Activated gamma-delta T cell treated with anti-CD3 and anti-CD28 coated beads, Interleukin-2, amount 50 U/mL, for 16 hours (primary cell): ENCODE measurements at regions not wholly inside any gene's neighbourhood (a gene's known extent, or its start where the extent isn't known, plus 50 kb on each side); places are given as distances from the start of the nearest gene placed in this dataset.
"Not testable (repeated sequence)": the region's sequence is repeated elsewhere in the genome, so short reads cannot be mapped to it uniquely, and the experiment has no call there.

Experiments used
- DNase-seq: peaks from one replicate; pipeline ENCODE4 v3.0.0-alpha.2; 2020; ENCODE audit warnings: low read depth

DNA sequence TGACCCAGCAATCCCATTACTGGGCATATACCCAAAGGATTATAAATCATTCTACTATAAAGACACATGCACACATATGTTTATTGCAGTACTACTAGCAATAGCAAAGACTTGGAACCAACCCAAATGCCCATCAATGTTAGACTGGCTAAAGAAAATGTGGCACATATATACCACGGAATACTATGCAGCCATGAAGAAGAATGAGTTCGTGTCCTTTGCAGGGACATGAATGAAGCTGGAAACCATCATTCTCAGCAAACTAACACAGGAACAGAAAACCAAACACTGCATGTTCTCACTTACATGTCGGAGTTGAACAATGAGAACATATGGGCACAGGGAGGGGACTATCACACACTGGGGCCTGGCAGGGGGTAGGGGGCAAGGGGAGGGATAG lies 183.0 kb downstream of the HACE1 start:
- DNase-seq, result not testable (repeated sequence)

- DNase-seq, result not testable (repeated sequence)
These were observed 184.6 kb downstream of the HACE1 start for GRCh38 chr6:104675161-104675560.

DNA sequence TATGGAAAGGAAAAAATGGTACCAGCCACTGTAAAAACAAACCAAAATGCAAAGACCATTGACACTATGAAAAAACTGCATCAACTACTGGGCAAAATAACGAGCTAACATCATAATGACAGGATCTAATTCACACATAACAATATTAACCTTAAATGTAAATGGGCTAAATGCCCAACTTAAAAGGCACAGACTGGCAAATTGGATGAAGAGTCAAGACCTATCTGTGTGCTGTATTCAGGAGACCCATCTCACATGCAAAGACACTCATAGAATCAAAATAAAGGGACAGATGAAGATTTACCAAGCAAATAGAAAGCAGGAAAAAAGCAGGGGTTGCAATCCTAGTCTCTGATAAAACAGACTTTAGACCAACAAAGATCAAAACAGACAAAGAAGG lies 186.6 kb downstream of the HACE1 start:
- DNase-seq, result not testable (repeated sequence)

- DNase-seq, result not testable (repeated sequence)
These were observed 188.2 kb downstream of the HACE1 start for GRCh38 chr6:104671591-104671891.

GRCh38 chr6:104670834-104671590 lies 188.7 kb downstream of the HACE1 start:
- not testable (repeated sequence) for DNase-seq

GRCh38 chr6:104669483-104669882 lies 190.2 kb downstream of the HACE1 start:
- DNase-seq, result no peak

DNA sequence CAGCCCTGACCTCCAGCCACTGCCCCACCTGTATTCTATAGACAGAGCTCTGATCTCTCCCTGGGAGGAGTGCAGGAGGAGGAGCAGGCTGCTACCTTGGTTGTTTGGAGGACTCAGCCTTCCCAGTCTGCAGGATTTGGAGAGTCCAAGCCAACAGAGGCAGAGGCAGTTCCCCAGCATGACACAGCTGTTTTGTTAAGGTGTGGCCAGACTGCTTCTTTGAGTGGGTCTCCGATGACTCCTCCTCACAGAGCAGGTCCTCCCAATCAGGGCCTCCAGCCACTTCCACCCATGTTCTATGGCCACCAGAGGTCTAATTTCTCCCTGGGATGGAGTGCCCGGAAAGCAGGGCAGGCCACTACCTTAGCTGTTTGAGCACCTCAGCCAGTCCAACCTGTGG lies 203.5 kb downstream of the HACE1 start:
- no peak for DNase-seq

- DNase-seq, result no peak
These were observed 205.9 kb downstream of the HACE1 start for GRCh38 chr6:104653781-104654180.

DNA sequence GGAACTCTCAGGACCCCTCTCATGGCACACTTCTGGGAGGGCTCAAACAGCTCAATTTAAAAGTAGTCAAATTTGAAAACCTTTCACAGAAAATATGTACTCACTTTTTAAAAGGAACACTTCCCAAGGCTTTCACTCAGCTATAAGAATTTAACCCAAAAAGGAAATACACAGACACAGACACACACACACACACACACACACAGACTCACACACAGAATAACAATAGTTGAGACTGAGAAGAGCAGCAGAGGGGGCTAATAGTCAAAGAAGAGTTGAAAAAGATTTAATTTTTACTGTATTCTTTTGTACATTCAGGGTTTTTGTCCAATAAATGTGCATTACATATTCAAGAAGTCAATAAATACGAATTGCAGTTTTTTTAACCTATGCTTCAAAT lies 211.4 kb downstream of the HACE1 start:
- no peak for DNase-seq

DNA sequence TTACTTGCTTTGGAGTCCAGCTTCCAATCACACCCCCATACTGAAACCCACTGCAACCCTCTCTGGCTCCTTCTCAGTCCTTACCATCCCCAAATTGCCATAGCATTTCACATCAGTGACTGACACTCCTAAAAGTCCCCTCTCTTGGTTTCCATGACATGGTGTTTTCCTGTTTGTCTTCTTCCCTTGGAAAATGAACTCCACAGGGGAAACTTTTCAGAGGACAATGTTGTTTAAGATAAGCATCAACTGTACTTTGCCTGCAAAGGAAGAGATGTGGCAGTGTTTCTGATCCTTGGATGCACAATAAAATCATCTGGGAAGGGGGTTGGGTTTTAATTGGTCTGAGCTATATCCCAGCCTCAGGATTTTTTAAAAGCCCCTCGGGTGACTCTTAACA lies 214.9 kb downstream of the HACE1 start:
- DNase-seq, result no peak

DNA sequence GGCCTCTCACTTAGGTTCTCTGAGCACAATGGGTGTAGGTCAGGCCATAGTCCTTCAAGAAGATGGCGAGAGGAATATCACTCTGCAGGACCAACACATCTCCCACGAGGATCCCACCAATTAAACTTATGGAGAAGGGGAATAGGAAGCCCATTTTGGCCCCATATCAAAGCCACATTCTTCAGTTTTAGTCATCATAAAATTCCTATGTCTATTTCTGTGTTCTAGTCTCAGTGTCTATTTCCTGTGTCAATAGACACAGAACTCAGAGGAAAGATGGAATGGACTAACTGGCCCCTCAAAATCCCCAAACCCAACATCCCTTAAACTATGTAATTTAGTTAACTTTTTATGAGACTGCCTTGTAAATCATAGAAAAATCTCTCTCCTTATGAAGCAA lies 216.8 kb downstream of the HACE1 start:
- DNase-seq, result no peak

DNA sequence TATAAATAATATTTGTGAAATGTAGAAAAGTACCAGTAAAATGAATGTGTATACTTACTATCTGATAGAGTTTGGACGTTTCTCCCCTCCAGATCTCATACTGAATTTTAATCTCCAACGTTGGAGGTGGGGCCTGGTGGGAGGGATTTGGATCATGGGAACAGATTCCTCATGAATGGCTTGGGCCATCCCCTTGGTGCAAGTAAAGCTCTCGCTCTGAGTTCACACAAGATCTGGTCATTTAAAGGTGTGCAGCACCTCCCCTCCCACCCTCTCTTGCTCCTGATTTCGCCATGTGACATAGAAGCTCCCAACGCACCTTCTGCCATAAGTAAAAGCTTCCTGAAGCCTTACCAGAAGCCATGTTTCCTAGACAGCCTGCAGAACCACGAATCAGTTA lies 219.0 kb downstream of the HACE1 start:
- no peak for DNase-seq

DNA sequence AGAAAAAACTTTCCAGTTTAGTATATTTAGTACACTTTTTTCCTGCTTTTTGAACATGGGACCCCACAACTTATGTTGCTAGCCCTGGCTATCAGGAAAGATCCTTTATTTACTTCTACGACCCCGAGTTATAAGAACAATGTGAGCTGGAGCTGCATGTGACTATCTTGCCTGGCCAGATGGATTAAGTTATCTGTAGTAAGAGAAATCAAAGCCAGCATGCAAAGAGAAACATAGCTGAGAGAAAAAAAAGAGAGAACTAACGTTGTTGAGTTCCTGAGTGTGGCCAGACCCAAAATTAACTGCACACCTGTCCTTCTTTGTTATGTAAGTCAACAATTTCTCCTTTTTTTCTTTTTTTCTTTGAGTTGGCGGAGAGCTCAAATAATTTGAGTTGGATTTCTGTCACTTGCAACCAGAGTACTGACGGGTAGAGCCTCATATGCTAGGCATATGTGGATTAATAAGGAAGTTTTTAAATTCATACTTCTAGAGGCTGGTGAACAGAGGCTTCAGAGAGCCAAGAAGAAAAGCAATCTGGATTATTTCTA lies 219.5 kb downstream of the HACE1 start:
- DNase-seq, result no peak

DNA sequence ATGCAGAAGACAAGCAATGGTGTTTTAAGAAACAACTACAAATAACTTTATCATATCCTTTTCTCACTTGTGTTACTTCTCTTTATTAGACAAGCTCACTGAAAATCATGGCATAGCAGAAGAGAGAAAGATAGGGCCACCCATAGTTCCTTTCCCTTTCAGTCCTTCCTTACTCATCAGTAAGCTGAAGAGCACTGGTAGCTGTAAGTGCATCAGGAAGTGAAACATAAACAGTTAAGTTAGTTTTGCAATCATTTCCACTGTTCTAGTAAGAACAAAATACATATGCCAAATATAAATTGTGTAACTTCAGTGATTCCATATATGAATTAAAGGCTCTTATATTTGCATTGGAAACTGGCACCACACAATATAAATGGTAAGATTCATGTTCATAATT lies 220.1 kb downstream of the HACE1 start:
- DNase-seq, result no peak

DNA sequence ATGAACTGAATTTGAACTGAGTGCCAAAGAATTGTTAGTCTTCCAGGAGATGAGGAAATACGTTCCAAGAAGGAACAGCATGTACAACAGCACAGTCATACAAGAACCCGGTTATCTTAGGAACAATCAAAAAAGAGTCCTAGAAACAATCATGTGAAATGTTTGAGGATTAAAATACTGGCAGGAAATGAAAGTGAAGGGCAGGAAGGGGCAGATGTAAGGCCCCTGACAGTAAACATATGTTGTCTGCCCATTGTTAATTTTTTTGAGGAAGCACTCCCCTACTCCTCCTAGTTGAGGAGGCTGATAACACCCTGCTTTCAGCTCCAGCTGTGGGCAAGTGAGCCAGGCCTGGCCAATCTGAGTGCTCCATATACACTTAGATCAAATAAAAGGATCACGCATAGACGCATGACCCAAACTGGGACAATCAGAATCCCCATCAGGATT lies 220.9 kb downstream of the HACE1 start:
- DNase-seq, result no peak

DNA sequence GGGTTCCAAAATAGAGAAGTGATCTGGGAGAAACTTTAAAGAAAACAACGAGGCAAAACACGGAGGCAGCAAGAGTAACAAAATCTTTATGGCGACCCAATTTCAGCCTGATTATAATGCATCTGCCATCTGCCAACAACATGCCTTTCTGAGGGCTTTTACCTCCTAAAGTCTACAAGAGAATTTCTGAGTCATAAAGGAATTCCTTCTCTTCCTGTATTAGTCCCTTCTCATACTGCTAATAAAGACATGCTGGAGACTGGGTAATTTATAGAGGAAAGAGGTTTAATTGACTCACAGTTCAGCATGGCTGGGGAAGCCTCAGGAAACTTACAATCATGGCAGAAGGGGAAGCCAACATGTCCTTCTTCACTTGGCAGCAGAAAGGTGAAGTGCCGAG lies 226.6 kb downstream of the HACE1 start:
- DNase-seq, result no peak

- no peak for DNase-seq
These were observed 227.1 kb downstream of the HACE1 start for GRCh38 chr6:104632588-104632987.

DNA sequence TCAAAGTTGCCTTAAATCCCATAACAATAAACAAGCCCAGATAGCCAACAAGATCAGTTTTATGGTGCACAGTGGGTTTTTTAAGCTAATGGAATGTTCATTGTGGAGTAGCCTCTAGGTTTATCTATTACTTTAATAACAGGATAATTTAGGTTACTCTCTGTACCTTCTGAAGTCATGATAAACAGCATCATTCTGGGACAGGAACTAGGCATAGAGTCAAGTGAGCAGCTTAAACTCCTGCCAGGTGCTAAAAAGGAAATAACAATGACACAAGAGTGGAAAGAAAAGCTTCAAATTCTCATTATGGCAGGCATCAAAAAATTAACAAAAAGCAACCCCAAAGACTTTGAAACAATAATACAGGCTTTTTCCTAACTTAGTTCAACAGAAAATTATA lies 228.8 kb downstream of the HACE1 start:
- DNase-seq, result no peak

GRCh38 chr6:104630522-104630921 lies 229.2 kb downstream of the HACE1 start:
- no peak for DNase-seq

- no peak for DNase-seq
These were observed 229.9 kb downstream of the HACE1 start for GRCh38 chr6:104629826-104630225.

- DNase-seq, result no peak
These were observed 234.2 kb downstream of the HACE1 start for GRCh38 chr6:104625536-104625935.

DNA sequence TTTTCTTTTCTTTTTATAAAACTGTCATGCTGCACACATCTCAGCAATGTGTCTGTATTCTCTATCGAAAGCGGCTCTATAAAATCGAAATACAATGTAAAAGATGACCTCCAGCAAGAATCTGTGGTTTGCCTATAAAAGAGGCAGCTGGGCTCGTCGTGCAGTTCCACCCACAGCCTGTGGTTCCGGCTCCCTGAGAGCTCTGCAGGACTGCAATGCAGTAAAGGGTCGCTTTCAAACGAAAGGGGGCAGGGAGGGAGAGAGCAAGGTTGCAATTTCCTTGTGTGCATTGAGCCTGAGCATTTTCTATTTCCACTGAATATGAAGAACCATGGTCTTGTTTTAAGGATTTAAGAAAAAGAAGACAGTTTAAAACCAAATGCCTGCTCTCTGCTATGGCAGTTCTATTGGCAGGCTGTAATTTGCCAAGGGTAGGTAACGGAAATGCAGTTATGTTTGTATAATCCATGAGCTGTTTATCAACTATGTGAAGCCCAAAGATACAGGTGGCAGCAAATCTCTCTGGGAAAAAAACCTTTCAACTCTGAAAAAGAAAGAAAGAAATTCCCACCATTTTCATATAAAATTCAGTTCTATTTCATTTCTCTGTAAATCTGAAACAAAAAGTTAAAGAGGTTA lies 236.5 kb downstream of the HACE1 start:
- no peak for DNase-seq

- DNase-seq, result no peak
These were observed 238.3 kb downstream of the HACE1 start for GRCh38 chr6:104621396-104621795.

DNA sequence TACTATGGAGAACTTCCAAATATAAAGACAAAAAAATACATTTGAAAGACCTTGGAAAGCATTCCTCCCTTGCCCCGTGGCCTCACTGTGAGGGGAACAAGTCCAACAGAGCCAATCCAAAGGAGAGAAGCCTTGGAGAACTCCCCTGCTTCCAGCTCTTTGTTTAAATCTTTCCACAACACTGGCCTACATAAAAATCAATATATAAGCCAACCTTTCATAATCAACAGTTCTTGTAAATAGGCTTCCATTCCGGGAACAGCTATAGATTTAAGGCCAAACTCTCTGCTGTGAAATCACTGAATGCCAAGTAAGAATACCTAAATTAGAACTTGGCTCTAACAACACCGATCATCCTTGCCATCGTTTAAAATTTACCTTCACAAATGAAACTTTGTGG lies 242.1 kb downstream of the HACE1 start:
- DNase-seq, result no peak
